ENCODE measurements at regions not wholly inside any gene's neighbourhood (a gene's known extent, or its start where the extent isn't known, plus 50 kb on each side); places are given as distances from the start of the nearest gene placed in this dataset.

- Histone ChIP-seq H3K27me3 (replicated peaks; ENCODE audit: control insufficient read depth, insufficient read depth, low read length) (no peaks in the 10 kb centered on the region), H3K4me3 (replicated peaks; ENCODE audit: low read depth, low read length) (no peak overlapping the region), H3K36me3 (ENCODE audit: control insufficient read depth, insufficient read depth, low read length) (no peaks in the 10 kb centered on the region)
- no peak for TF ChIP-seq CTCF (IDR thresholded peaks at IDR 0.05; ENCODE audit: insufficient read depth, low read length, poor library complexity, severe bottlenecking)
- no peak for DNase-seq (ENCODE audit: extremely low read depth, insufficient read length)
Measured at GRCh38 chr17:77708049-77708448, 250.5 kb upstream of the TNRC6C start.

- no peaks in the 10 kb centered on the region for H3K36me3 ChIP-seq (ENCODE audit: control insufficient read depth, insufficient read depth, low read length)
- no peak overlapping the region for H3K4me3 ChIP-seq (replicated peaks; ENCODE audit: low read depth, low read length)
- no peaks in the 10 kb centered on the region for H3K27me3 ChIP-seq (replicated peaks; ENCODE audit: control insufficient read depth, insufficient read depth, low read length)
- DNase-seq (ENCODE audit: extremely low read depth, insufficient read length), result no peak
- no peak for TF ChIP-seq CTCF (IDR thresholded peaks at IDR 0.05; ENCODE audit: insufficient read depth, low read length, poor library complexity, severe bottlenecking)
Measured at GRCh38 chr17:77708936-77709335, 249.6 kb upstream of the TNRC6C start.

GRCh38 chr17:77709594-77709993 lies 248.9 kb upstream of the TNRC6C start:
- no peak for DNase-seq (ENCODE audit: extremely low read depth, insufficient read length)
- no peak for TF ChIP-seq CTCF (IDR thresholded peaks at IDR 0.05; ENCODE audit: insufficient read depth, low read length, poor library complexity, severe bottlenecking)
- Histone ChIP-seq H3K27me3 (replicated peaks; ENCODE audit: control insufficient read depth, insufficient read depth, low read length) (no peaks in the 10 kb centered on the region), H3K4me3 (replicated peaks; ENCODE audit: low read depth, low read length) (no peak overlapping the region), H3K36me3 (ENCODE audit: control insufficient read depth, insufficient read depth, low read length) (no peaks in the 10 kb centered on the region)

- Histone ChIP-seq H3K4me3 (replicated peaks; ENCODE audit: low read depth, low read length) (no peak overlapping the region), H3K27me3 (replicated peaks; ENCODE audit: control insufficient read depth, insufficient read depth, low read length) (no peaks in the 10 kb centered on the region)
- TF ChIP-seq CTCF (IDR thresholded peaks at IDR 0.05; ENCODE audit: insufficient read depth, low read length, poor library complexity, severe bottlenecking), result no peak
Measured at GRCh38 chr17:77712578-77712977, 245.9 kb upstream of the TNRC6C start.

GRCh38 chr17:77716289-77716926 lies 242.1 kb upstream of the TNRC6C start:
- no peak for DNase-seq (ENCODE audit: extremely low read depth, insufficient read length)
- Histone ChIP-seq H3K4me3 (replicated peaks; ENCODE audit: low read depth, low read length) (no peak overlapping the region), H3K36me3 (ENCODE audit: control insufficient read depth, insufficient read depth, low read length) (no peaks in the 10 kb centered on the region), H3K27me3 (replicated peaks; ENCODE audit: control insufficient read depth, insufficient read depth, low read length) (no peaks in the 10 kb centered on the region)
- no peak for TF ChIP-seq CTCF (IDR thresholded peaks at IDR 0.05; ENCODE audit: insufficient read depth, low read length, poor library complexity, severe bottlenecking)

More at GRCh38 chr17:77712578-77712977, 245.9 kb upstream of the TNRC6C start:
- no peaks in the 10 kb centered on the region for H3K36me3 ChIP-seq (ENCODE audit: control insufficient read depth, insufficient read depth, low read length)
- no peak for DNase-seq (ENCODE audit: extremely low read depth, insufficient read length)

Data from GM06990 (cell line).